Middle frontal gyrus (tissue), 1 donor: ENCODE measurements at regions not wholly inside any gene's neighbourhood (a gene's known extent, or its start where the extent isn't known, plus 50 kb on each side); places are given as distances from the start of the nearest gene placed in this dataset.
"Not testable (repeated sequence)": the region's sequence is repeated elsewhere in the genome, so short reads cannot be mapped to it uniquely, and the experiment has no call there.

Experiments used
- DNase-seq: peaks from one replicate; pipeline ENCODE4 v3.0.0-alpha.2; 2015; ENCODE audit warnings: low spot score; ENCODE audit errors: extremely low spot score

- DNase-seq = no peak
Measured at GRCh38 chr18:39299152-39299551, 1733.6 kb upstream of the CELF4 start.

GRCh38 chr18:39297225-39297624 lies 1731.6 kb upstream of the CELF4 start:
- no peak for DNase-seq

- DNase-seq = no peak
Measured at GRCh38 chr18:39296293-39296888, 1730.8 kb upstream of the CELF4 start.

- DNase-seq = no peak
Measured at GRCh38 chr18:39276764-39277163, 1711.2 kb upstream of the CELF4 start.

GRCh38 chr18:39274535-39274934 lies 1708.9 kb upstream of the CELF4 start:
- no peak for DNase-seq

GRCh38 chr18:39272230-39272629 lies 1706.6 kb upstream of the CELF4 start:
- DNase-seq = no peak

- no peak for DNase-seq
Measured at GRCh38 chr18:39271654-39272053, 1706.1 kb upstream of the CELF4 start.

- DNase-seq = no peak
Measured at GRCh38 chr18:39260565-39260964, 1695.0 kb upstream of the CELF4 start.

- no peak for DNase-seq
Measured at GRCh38 chr18:39259736-39260135, 1694.1 kb upstream of the CELF4 start.

- no peak for DNase-seq
Measured at GRCh38 chr18:39244242-39244641, 1678.6 kb upstream of the CELF4 start.

GRCh38 chr18:39241534-39241933 lies 1675.9 kb upstream of the CELF4 start:
- no peak for DNase-seq

GRCh38 chr18:39238981-39239660 lies 1673.5 kb upstream of the CELF4 start:
- DNase-seq = peak; percentile 12

- no peak for DNase-seq
Measured at GRCh38 chr18:39235118-39235719, 1669.6 kb upstream of the CELF4 start.

- DNase-seq = no peak
Measured at GRCh38 chr18:39232937-39233336, 1667.3 kb upstream of the CELF4 start.

GRCh38 chr18:39232490-39232889 lies 1666.9 kb upstream of the CELF4 start:
- DNase-seq = no peak

GRCh38 chr18:39230086-39230803 lies 1664.6 kb upstream of the CELF4 start:
- DNase-seq = no peak

- not testable (repeated sequence) for DNase-seq
Measured at GRCh38 chr18:39227769-39228168, 1662.2 kb upstream of the CELF4 start.

- no peak for DNase-seq
Measured at GRCh38 chr18:39225373-39225772, 1659.8 kb upstream of the CELF4 start.

GRCh38 chr18:39223283-39223682 lies 1657.7 kb upstream of the CELF4 start:
- no peak for DNase-seq

GRCh38 chr18:39215920-39216319 lies 1650.3 kb upstream of the CELF4 start:
- DNase-seq = no peak

GRCh38 chr18:39211461-39211860 lies 1645.9 kb upstream of the CELF4 start:
- DNase-seq = no peak

GRCh38 chr18:39209173-39209572 lies 1643.6 kb upstream of the CELF4 start:
- no peak for DNase-seq
